ENCODE measurements at regions not wholly inside any gene's neighbourhood (a gene's known extent, or its start where the extent isn't known, plus 50 kb on each side); places are given as distances from the start of the nearest gene placed in this dataset.
"Not testable (repeated sequence)": the region's sequence is repeated elsewhere in the genome, so short reads cannot be mapped to it uniquely, and the experiment has no call there.

- no peak for DNase-seq
Measured at GRCh38 chr5:135279328-135279727, 119.7 kb downstream of the MACROH2A1 start.

- DNase-seq: no peak
Measured at GRCh38 chr5:135276151-135276550, 122.9 kb downstream of the MACROH2A1 start.

DNA sequence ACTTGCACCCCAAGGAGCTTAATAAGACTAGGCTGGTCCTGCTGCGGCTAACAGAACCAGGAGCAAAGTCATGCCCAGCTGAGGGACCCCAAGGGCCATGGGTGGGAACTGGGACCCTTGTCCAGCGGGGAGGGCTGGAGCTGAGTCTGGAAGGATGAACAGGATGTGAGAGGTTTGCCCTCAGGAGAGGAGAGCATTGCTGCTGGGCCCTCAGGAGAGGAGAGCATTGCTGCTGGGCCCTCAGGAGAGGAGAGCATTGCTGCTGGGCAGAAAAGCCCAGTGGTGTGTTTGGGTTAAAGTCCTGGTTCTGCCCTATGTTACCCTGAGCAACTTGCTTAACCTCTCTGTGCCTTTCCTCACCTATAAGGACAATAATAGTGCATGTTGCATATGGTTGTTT, 125.8 kb downstream of the MACROH2A1 start:
- DNase-seq: no peak

- no peak for DNase-seq
Measured at GRCh38 chr5:135272311-135272805, 126.7 kb downstream of the MACROH2A1 start.

DNA sequence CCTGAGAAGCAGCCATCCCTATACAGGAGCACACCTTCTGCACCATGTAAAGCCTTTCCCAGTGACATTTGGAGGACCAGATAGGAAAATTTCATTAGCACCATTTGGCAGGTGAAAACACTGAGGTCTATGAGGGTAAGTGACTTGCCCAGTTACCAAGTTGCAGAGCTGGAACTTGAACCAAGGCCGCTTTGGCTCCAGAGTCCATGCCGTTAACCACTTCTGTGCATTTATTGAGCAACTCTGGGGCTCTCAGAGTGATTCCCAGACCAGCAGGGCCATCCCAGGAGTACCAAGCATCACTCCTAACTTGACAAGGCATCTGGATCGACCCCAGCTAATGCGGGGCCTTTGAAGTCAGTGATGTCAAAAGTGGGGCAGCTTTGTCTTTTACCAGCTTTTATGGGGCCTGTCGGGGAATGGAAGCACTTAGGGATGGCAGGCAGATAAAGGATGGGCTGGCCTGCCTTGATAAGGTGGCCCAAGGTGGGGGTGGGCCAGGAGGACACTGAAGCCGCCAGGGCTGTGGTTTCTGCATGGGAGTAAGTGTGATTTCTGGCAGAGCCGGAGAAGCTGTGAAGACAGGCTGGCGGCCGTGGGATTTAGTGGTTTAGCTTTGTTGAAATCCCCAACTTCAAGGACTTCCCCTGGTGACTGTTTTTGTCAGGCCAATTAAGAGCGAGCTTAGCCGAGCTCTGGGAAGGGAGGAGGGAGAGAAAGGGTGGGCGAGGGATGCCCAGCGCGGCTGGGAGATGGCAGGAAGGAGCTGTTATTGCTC, 127.3 kb downstream of the MACROH2A1 start:
- no peak for DNase-seq

DNA sequence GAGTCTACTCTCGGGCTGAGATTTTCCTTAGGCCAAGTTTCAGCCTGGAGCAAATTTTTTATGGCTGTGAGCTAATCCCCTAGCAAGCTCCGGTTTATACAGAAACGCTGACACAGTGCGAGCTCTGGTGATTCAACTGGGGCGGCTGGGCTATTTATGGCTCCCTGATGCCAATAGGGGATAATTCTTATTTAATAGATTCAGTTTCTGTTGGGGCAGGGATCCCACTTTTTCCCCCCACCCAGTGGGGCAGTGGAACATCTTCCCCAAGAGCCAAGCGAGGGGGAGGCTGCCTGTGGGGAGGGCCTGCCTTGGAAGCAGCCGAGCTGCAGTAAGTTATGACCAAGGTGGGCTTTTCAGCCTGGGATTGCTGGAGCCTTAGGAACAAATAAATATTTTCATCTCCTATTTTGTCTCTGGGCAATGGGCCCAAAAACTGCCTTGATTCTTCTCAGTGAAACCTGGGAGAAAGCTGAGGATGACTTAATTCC, 129.1 kb downstream of the MACROH2A1 start:
- no peak for DNase-seq

DNA sequence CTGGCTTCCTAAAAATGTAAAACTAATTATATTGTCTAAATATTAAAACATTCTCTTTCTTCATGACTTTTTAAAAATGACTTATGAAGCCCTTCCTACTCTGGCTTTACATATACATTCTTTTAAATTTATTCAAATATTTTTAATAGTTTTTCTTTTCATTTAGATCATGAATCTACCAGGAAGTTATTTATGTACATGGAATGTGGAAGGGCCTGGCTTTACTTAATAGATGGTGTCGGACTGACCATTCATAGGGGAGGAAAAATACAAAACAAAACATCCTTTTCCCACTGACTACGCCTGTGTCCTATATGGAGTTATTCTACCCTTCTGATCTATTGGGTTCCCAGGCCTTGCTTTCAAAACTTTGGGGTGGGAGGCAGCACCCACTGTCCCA, 129.8 kb downstream of the MACROH2A1 start:
- DNase-seq: no peak

DNA sequence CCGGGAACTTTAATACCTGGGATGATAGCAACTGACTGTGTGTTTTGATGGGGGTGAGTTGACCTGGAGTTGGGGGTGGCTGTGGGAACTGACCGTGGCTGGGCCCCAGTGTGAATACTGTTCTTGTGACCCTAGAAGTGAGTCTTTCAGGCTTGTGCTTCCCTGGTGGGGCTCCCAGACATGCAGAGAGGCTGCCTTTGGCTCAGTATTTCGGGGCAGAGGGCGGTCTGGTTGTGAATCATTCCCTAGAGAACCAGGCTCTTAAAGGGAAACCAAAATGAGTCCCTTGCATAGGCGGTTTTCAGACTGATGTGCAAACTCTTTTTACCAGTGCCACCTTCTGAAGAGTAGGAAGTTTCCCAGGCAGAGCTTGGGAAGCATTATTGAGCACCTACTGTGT, 132.1 kb downstream of the MACROH2A1 start:
- DNase-seq: no peak

GRCh38 chr5:135266303-135266635, 132.8 kb downstream of the MACROH2A1 start:
- no peak for DNase-seq

GRCh38 chr5:135265497-135266302, 133.3 kb downstream of the MACROH2A1 start:
- no peak for DNase-seq

DNA sequence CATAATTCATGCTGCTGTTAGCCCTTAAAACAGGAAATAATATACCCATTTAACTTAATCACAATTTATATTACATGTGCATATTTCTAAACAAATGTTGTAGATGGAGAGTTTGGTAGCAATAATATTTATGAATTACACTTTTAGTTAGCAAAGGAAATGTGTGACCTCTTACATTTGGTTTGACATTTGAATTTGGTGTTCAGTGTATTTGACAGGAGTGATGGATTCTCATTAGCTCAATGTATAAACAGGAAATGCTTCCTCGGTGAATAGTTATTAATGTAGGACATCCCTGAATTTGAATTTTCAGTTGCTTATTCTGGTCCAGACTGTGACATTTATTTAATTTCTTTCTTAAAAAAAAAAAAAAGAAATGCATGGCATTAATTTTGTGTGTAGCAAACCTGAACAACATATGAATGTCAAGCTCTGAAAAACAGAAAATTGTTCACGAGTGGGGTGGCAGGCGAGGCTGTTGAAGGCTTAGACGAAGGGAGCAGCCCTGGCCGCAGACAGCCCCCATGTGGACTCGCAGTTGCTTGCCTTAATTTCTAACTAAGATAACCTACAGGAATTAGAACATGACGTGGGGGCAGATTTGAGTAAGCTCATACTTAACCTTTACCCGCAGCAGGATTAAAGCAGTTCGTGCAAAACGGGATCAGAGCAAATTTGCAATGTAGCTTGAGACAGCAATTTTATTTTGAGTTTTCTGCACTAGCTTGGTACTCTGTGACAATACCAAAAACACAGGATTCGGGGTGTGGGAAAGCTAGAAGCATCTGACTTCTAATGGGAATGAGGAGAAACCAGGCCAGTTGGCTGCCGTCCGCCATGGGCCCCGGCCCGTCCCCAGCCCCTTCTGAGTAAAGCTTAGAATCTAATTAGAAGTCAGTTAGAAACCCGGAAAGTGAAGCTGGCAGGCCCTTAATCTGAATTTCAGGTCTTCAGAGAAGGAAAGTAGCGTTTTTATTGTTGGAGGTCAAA, 134.3 kb downstream of the MACROH2A1 start:
- DNase-seq: no peak

DNA sequence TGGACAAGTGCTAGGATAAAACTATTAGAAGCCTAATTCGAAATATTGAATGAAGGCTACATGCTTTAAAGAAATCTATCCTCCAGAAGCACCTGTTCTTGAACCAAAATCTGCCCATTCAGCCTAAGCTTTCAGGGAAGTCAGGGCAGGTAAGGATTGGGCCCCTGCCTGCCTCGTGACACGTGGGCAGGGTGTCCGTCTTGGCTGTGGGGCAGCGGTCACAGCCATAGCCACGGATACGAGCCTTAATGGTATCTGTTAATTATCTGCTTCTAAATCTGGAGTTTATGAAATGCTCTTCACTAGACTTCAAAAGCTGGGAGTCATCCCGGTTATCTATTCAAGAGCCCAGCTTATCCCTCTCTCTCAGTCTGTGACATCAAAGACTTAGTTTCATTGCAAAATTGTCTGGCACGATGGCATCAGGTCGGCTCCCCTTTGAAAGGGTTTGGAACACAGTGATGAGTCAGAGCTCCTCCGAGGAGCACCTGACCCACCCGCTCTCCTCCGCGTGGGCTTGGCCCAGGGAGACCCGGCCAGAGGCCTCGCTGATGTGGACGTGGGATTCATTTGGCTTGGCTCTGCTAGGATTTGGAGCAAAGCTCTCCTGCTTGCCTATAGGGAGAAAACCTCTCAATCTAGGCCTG, 135.9 kb downstream of the MACROH2A1 start:
- DNase-seq: no peak

- no peak for DNase-seq
Measured at GRCh38 chr5:135262364-135262763, 136.7 kb downstream of the MACROH2A1 start.

- DNase-seq: not testable (repeated sequence)
Measured at GRCh38 chr5:135260108-135260507, 138.9 kb downstream of the MACROH2A1 start.

GRCh38 chr5:135255461-135256178, 143.4 kb downstream of the MACROH2A1 start:
- DNase-seq: no peak

DNA sequence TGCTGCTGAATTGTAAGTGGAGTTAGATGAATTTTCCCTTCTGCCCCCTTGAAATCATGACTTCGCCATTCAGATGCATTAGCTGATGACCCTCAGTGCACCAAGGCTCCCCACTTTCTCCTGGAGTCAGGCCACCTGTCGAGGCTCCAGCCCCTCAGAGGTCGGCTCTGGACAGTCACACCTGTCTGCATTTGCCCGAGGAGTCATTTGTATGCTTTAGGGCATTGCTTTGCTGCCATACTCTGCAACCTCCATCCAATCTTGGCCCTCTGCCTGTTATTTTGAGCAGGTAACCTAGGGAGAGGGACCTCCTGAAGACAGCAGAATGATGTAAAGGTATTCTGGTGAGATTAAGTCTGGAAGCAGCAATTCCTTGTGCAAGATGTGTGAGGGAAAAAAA, 144.8 kb downstream of the MACROH2A1 start:
- DNase-seq: no peak

GRCh38 chr5:135253601-135254178, 145.3 kb downstream of the MACROH2A1 start:
- no peak for DNase-seq

DNA sequence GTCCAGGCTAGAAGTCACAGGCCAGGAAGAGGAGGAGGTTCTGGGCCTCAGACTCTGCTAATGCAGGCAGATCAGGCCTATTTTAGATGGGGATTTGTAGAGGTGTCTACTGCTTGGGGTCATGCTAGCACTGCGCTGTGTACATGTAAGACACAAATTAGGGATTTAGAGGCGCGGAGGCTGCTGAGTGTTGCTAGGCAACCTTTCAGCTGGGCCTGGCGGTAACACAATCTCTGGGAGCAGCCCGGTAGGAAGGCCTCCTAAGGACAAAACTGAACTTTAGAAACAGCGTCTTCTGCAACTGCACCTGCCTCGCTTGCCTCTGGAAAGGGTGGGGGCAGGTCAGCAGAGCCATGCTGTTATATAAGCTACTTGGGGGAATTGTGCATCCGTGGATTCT, 147.9 kb downstream of the MACROH2A1 start:
- DNase-seq: no peak

- DNase-seq: no peak
Measured at GRCh38 chr5:135250671-135251070, 148.4 kb downstream of the MACROH2A1 start.

DNA sequence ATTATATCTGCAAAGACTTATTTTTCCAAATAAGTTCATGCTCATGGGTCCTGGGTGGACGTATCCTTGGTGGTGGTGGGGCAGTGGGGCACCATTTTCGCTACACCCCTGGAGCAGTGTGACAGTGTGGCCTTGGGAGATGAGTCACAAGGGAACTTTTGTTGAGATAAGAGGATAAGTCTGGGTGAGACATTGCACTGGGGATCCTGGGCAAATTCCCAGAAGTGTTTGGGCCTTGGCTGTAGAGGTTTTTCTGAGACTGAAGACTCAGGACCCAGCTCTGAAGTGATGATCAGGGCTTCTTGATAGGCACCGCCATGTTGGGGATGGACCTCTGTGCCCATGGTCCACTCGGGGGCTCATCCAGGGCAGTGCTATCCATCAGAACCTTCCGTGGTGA, 149.4 kb downstream of the MACROH2A1 start:
- DNase-seq: no peak

- no peak for DNase-seq
Measured at GRCh38 chr5:135248801-135249231, 150.2 kb downstream of the MACROH2A1 start.
